Testis (tissue), 2 donors: ENCODE measurements at regions not wholly inside any gene's neighbourhood (a gene's known extent, or its start where the extent isn't known, plus 50 kb on each side); places are given as distances from the start of the nearest gene placed in this dataset.

Source experiments
- POLR2A ChIP-seq: fragments of 450-650 bp; IDR thresholded peaks from one replicate; pipeline ENCODE4 v1.6.1; 2017; ENCODE audit warnings: antibody characterized with exemption, mild to moderate bottlenecking, moderate library complexity
- TF ChIP-seq, protein P1 (sequence below), 3 experiments: fragments of 450-650 bp in 2 of 3; fragments of 200-600 bp in 1 of 3; sonication (generic) in 1 of 3; IDR thresholded peaks; one replicate each; pipeline ENCODE4 v1.5.1; 2016 to 2019; ENCODE audit warnings: antibody characterized with exemption in 3 of 3, mild to moderate bottlenecking in 2 of 3, moderate library complexity in 1 of 3

DNA sequence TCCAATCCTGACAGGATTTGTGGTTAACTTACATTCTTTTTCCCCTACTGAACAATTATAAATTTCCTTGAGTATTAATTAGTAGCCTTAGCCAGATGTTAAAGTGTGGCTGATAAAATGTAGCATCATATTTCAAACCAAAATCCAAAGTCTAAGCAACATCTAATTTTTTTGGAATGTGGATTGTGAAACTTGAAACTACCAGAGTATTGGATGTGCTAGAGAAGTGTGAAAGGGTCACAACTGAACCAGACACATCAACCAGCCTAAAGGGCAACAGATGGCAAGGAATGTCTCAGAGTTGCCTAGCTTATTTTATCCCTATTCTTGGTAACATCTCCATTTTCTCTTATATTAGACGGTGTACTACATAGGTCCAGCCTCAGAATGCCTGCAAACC lies 153.1 kb upstream of the DCN start:
- TF ChIP-seq POLR2A = no peak
- TF ChIP-seq, protein P1, sequence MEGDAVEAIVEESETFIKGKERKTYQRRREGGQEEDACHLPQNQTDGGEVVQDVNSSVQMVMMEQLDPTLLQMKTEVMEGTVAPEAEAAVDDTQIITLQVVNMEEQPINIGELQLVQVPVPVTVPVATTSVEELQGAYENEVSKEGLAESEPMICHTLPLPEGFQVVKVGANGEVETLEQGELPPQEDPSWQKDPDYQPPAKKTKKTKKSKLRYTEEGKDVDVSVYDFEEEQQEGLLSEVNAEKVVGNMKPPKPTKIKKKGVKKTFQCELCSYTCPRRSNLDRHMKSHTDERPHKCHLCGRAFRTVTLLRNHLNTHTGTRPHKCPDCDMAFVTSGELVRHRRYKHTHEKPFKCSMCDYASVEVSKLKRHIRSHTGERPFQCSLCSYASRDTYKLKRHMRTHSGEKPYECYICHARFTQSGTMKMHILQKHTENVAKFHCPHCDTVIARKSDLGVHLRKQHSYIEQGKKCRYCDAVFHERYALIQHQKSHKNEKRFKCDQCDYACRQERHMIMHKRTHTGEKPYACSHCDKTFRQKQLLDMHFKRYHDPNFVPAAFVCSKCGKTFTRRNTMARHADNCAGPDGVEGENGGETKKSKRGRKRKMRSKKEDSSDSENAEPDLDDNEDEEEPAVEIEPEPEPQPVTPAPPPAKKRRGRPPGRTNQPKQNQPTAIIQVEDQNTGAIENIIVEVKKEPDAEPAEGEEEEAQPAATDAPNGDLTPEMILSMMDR (IDR thresholded peaks at IDR 0.05) = no peak
